ENCODE measurements at regions not wholly inside any gene's neighbourhood (a gene's known extent, or its start where the extent isn't known, plus 50 kb on each side); places are given as distances from the start of the nearest gene placed in this dataset.
"Not testable (repeated sequence)": the region's sequence is repeated elsewhere in the genome, so short reads cannot be mapped to it uniquely, and the experiment has no call there.

- CTCF ChIA-PET, result no interaction called here
- POLR2A ChIA-PET, result no interaction called here
These were observed 203.1 kb downstream of the ARHGEF9 start for GRCh38 chrX:63581906-63582305.

GRCh38 chrX:63581398-63581797 is 203.6 kb downstream of the ARHGEF9 start:
- POLR2A ChIA-PET, result no interaction called here
- CTCF ChIA-PET, result no interaction called here

GRCh38 chrX:63576533-63576932 is 208.5 kb downstream of the ARHGEF9 start:
- ChIA-PET POLR2A (no interaction called here), CTCF (no interaction called here)

- CTCF ChIA-PET, POLR2A ChIA-PET: not testable (repeated sequence)
These were observed 209.3 kb downstream of the ARHGEF9 start for GRCh38 chrX:63575700-63576099.

- CTCF ChIA-PET, result no interaction called here
- POLR2A ChIA-PET, result no interaction called here
These were observed 215.7 kb upstream of the SPIN4 start for GRCh38 chrX:63566856-63567255.

- CTCF ChIA-PET, result interaction anchor here (0.6 kb wide), 1 partner anchor 51 kb away, joined by 5 read pairs; no protein-coding TSS in a partner anchor
- POLR2A ChIA-PET, result no interaction called here
These were observed 210.3 kb upstream of the SPIN4 start for GRCh38 chrX:63561425-63561824.

- ChIA-PET POLR2A (interaction anchor here (0.7 kb wide), 1 partner anchor 10 kb away, joined by 3 read pairs; no protein-coding TSS in a partner anchor), CTCF (interaction anchor here (0.6 kb wide), 1 partner anchor 50 kb away, joined by 5 read pairs; no protein-coding TSS in a partner anchor)
These were observed 209.6 kb upstream of the SPIN4 start for GRCh38 chrX:63560601-63561218.

GRCh38 chrX:63551856-63552255 is 200.7 kb upstream of the SPIN4 start:
- POLR2A ChIA-PET, result no interaction called here
- CTCF ChIA-PET, result no interaction called here

- CTCF ChIA-PET, result no interaction called here
- POLR2A ChIA-PET, result no interaction called here
These were observed 179.5 kb upstream of the SPIN4 start for GRCh38 chrX:63530654-63531053.

- CTCF ChIA-PET, result no interaction called here
- POLR2A ChIA-PET, result no interaction called here
These were observed 178.8 kb upstream of the SPIN4 start for GRCh38 chrX:63529961-63530360.

- ChIA-PET POLR2A (no interaction called here), CTCF (no interaction called here)
These were observed 175.7 kb upstream of the SPIN4 start for GRCh38 chrX:63526863-63527262.

- POLR2A ChIA-PET, result no interaction called here
- CTCF ChIA-PET, result no interaction called here
These were observed 174.4 kb upstream of the SPIN4 start for GRCh38 chrX:63525491-63525890.

- POLR2A ChIA-PET, CTCF ChIA-PET: not testable (repeated sequence)
These were observed 168.2 kb upstream of the SPIN4 start for GRCh38 chrX:63519368-63519767.

GRCh38 chrX:63514569-63515080 is 163.5 kb upstream of the SPIN4 start:
- ChIA-PET POLR2A (no interaction called here), CTCF (no interaction called here)

- ChIA-PET POLR2A (no interaction called here), CTCF (no interaction called here)
These were observed 162.9 kb upstream of the SPIN4 start for GRCh38 chrX:63513825-63514568.

- ChIA-PET CTCF (no interaction called here), POLR2A (no interaction called here)
These were observed 160.2 kb upstream of the SPIN4 start for GRCh38 chrX:63511361-63511760.

- CTCF ChIA-PET, result no interaction called here
These were observed 157.5 kb upstream of the SPIN4 start for GRCh38 chrX:63508668-63509067.

GRCh38 chrX:63506320-63506719 is 155.2 kb upstream of the SPIN4 start:
- CTCF ChIA-PET, result no interaction called here
- POLR2A ChIA-PET, result no interaction called here

More at GRCh38 chrX:63508668-63509067, 157.5 kb upstream of the SPIN4 start:
- POLR2A ChIA-PET, result no interaction called here

- ChIA-PET CTCF (no interaction called here), POLR2A (no interaction called here)
These were observed 152.4 kb upstream of the SPIN4 start for GRCh38 chrX:63503541-63503940.

GRCh38 chrX:63488546-63489373 is 137.6 kb upstream of the SPIN4 start:
- CTCF ChIA-PET, result no interaction called here
- POLR2A ChIA-PET, result no interaction called here

- ChIA-PET CTCF (no interaction called here), POLR2A (no interaction called here)
These were observed 124.1 kb upstream of the SPIN4 start for GRCh38 chrX:63475200-63475599.
